ENCODE measurements at regions not wholly inside any gene's neighbourhood (a gene's known extent, or its start where the extent isn't known, plus 50 kb on each side); places are given as distances from the start of the nearest gene placed in this dataset.

- peaks cover 14% of the 10 kb centered on the region for H3K4me1 ChIP-seq (ENCODE audit: control insufficient read depth, insufficient read depth, low read length)
- no peaks in the 10 kb centered on the region for H3K36me3 ChIP-seq (ENCODE audit: control insufficient read depth in 2 of 2, insufficient read depth in 1 of 2, low read length in 2 of 2)
- H3K4me3 ChIP-seq (ENCODE audit: low read depth, low read length) = no peak overlapping the region
- ChIA-PET CTCF (no interaction called here), POLR2A (no interaction called here)
- no peaks in the 10 kb centered on the region for H3K9me3 ChIP-seq (ENCODE audit: control insufficient read depth, insufficient read depth, low read depth, low read length)
- no peak overlapping the region for H3K27ac ChIP-seq (ENCODE audit: extremely low read depth, low read depth, low read length)
- TF ChIP-seq SETDB1 (IDR thresholded peaks at IDR 0.05; ENCODE audit: insufficient read length, low read length) = no peak
- no peak for TF ChIP-seq ZNF148 (tag by site-specific recombination; IDR thresholded peaks at IDR 0.05; ENCODE audit: borderline replicate concordance)
- TF ChIP-seq ZBTB7A (tag by site-specific recombination; IDR thresholded peaks at IDR 0.05; ENCODE audit: low read depth) = no peak
- TF ChIP-seq ZNF449 (tag by site-specific recombination; IDR thresholded peaks at IDR 0.05) = no peak
- no peak for TF ChIP-seq ZNF521 (tag by site-specific recombination; IDR thresholded peaks at IDR 0.05)
- TF ChIP-seq ZNF529 (tag by site-specific recombination; IDR thresholded peaks at IDR 0.05; ENCODE audit: insufficient replicate concordance) = no peak
- no peak for TF ChIP-seq ZNF302 (tag by site-specific recombination; IDR thresholded peaks at IDR 0.05; ENCODE audit: low read depth)
- TF ChIP-seq ZFP37 (tag by site-specific recombination; IDR thresholded peaks at IDR 0.05) = no peak
- TF ChIP-seq ELK4 (IDR thresholded peaks at IDR 0.05; ENCODE audit: borderline replicate concordance, low read depth, low read length) = no peak
- TF ChIP-seq YY1 (tag by site-specific recombination; IDR thresholded peaks at IDR 0.05) = no peak
- no peak for TF ChIP-seq BCL11A (tag by site-specific recombination; IDR thresholded peaks at IDR 0.05; ENCODE audit: low read depth)
- TF ChIP-seq ZNF48 (tag by site-specific recombination; IDR thresholded peaks at IDR 0.05) = no peak
- no peak for TF ChIP-seq ZNF600 (tag by site-specific recombination; IDR thresholded peaks at IDR 0.05)
- TF ChIP-seq ZNF558 (tag by site-specific recombination; IDR thresholded peaks at IDR 0.05) = no peak
Measured at GRCh38 chr18:10124071-10124470, 210.3 kb downstream of the VAPA start.

- no peak overlapping the region for H3K27ac ChIP-seq (ENCODE audit: extremely low read depth, low read depth, low read length)
- no peak overlapping the region for H3K4me3 ChIP-seq (ENCODE audit: low read depth, low read length)
- TF ChIP-seq ZNF621 (tag by site-specific recombination; IDR thresholded peaks at IDR 0.05) = no peak
- no peak for TF ChIP-seq ZSCAN30 (tag by site-specific recombination; IDR thresholded peaks at IDR 0.05)
- no peak for TF ChIP-seq ZNF658 (tag by site-specific recombination; IDR thresholded peaks at IDR 0.05)
- no peak for TF ChIP-seq ZBTB49 (tag by site-specific recombination; IDR thresholded peaks at IDR 0.05; ENCODE audit: low read depth)
- TF ChIP-seq KLF10 (tag by site-specific recombination; IDR thresholded peaks at IDR 0.05) = no peak
- no peak for TF ChIP-seq ZNF530 (tag by site-specific recombination; IDR thresholded peaks at IDR 0.05; ENCODE audit: low read depth)
- no peak for TF ChIP-seq HOXC10 (CRISPR knock-in tag; IDR thresholded peaks at IDR 0.05)
- TF ChIP-seq SCRT1 (tag by site-specific recombination; IDR thresholded peaks at IDR 0.05; ENCODE audit: borderline replicate concordance) = no peak
- TF ChIP-seq ZNF433 (tag by site-specific recombination; IDR thresholded peaks at IDR 0.05; ENCODE audit: low read depth) = no peak
- TF ChIP-seq ZNF768 (tag by site-specific recombination; IDR thresholded peaks at IDR 0.05) = no peak
- no peak for TF ChIP-seq ZNF571 (tag by site-specific recombination; IDR thresholded peaks at IDR 0.05)
- TF ChIP-seq KLF9 (tag by site-specific recombination; IDR thresholded peaks at IDR 0.05; ENCODE audit: low read depth) = no peak
- no peak for TF ChIP-seq ZNF146 (tag by site-specific recombination; IDR thresholded peaks at IDR 0.05)
- TF ChIP-seq SETDB1 (IDR thresholded peaks at IDR 0.05; ENCODE audit: insufficient read length, low read length) = no peak
- no peak for TF ChIP-seq KLF16 (tag by site-specific recombination; IDR thresholded peaks at IDR 0.05)
- TF ChIP-seq EGR2 (tag by site-specific recombination; IDR thresholded peaks at IDR 0.05; ENCODE audit: low read depth) = no peak
- ChIA-PET POLR2A (no interaction called here), CTCF (no interaction called here)
- no peaks in the 10 kb centered on the region for H3K9me3 ChIP-seq (ENCODE audit: control insufficient read depth, insufficient read depth, low read depth, low read length)
- H3K36me3 ChIP-seq (ENCODE audit: control insufficient read depth in 2 of 2, insufficient read depth in 1 of 2, low read length in 2 of 2) = no peaks in the 10 kb centered on the region
- peaks cover 14% of the 10 kb centered on the region for H3K4me1 ChIP-seq (ENCODE audit: control insufficient read depth, insufficient read depth, low read length)
Measured at GRCh38 chr18:10124557-10124956, 210.7 kb downstream of the VAPA start.
